CD14-positive monocyte (primary cell): ENCODE measurements at regions not wholly inside any gene's neighbourhood (a gene's known extent, or its start where the extent isn't known, plus 50 kb on each side); places are given as distances from the start of the nearest gene placed in this dataset.
"Not testable (repeated sequence)": the region's sequence is repeated elsewhere in the genome, so short reads cannot be mapped to it uniquely, and the experiment has no call there.

ENCODE experiments used
- DNase-seq, 3 donors: peaks; one replicate each; pipeline ENCODE4 v3.0.0-alpha.2; 2011 to 2022
- H2AFZ ChIP-seq: 2 replicates; pipeline ENCODE4 v1.6.0; 2012; ENCODE audit warnings: mild to moderate bottlenecking, low read depth, low read length, inconsistent platforms; ENCODE audit not compliant: insufficient read depth, poor library complexity, severe bottlenecking
- H3K27ac ChIP-seq, 2 donors: 1 replicate in 1 of 2; 2 replicates in 1 of 2; pipeline ENCODE4 v1.5.1; 2012 to 2013; ENCODE audit warnings: low read length in 2 of 2, control low read depth in 1 of 2, inconsistent platforms in 1 of 2, low read depth in 1 of 2, mild to moderate bottlenecking in 1 of 2
- H3K27me3 ChIP-seq, 2 donors: one replicate each; pipeline versions ENCODE4 v1.6.0 to v1.6.1; 2011 to 2013; ENCODE audit warnings: low read length in 2 of 2; ENCODE audit not compliant: control insufficient read depth in 2 of 2, insufficient read depth in 2 of 2
- H3K36me3 ChIP-seq, 2 donors: replicated peaks in 1 of 2; 1 replicate in 1 of 2; 2 replicates in 1 of 2; pipeline versions ENCODE4 v1.5.1 to v1.6.1; 2012 to 2013; ENCODE audit warnings: low read length in 2 of 2, control low read depth in 1 of 2, inconsistent platforms in 1 of 2, mild to moderate bottlenecking in 1 of 2; ENCODE audit not compliant: insufficient read depth in 2 of 2, control insufficient read depth in 1 of 2
- H3K4me1 ChIP-seq, 2 donors: 1 replicate in 1 of 2; 2 replicates in 1 of 2; pipeline versions ENCODE4 v1.5.1 to v1.6.1; 2012 to 2013; ENCODE audit warnings: low read length in 2 of 2, control low read depth in 1 of 2, inconsistent platforms in 1 of 2, mild to moderate bottlenecking in 1 of 2, moderate library complexity in 1 of 2; ENCODE audit not compliant: insufficient read depth in 2 of 2, control insufficient read depth in 1 of 2
- H3K4me2 ChIP-seq: replicated peaks from 2 replicates; pipeline ENCODE3; 2012; ENCODE audit warnings: low read length, moderate library complexity, mild to moderate bottlenecking; ENCODE audit not compliant: poor library complexity, severe bottlenecking; ENCODE audit errors: extremely low read depth
- H3K4me3 ChIP-seq, 3 experiments: fragments of 200-600 bp in 1 of 3; sonication (generic) in 1 of 3; replicated peaks in 1 of 3; 1 replicate in 2 of 3; 2 replicates in 1 of 3; pipeline ENCODE4 v1.5.1; 2011 to 2013; ENCODE audit warnings: low read length in 3 of 3, mild to moderate bottlenecking in 3 of 3, control low read depth in 2 of 3, low read depth in 2 of 3, inconsistent platforms in 1 of 3, moderate library complexity in 1 of 3
- H3K79me2 ChIP-seq: 2 replicates; pipeline ENCODE4 v1.6.0; 2012; ENCODE audit warnings: mild to moderate bottlenecking, control low read depth, inconsistent platforms, low read length, moderate library complexity; ENCODE audit not compliant: insufficient read depth
- H3K9ac ChIP-seq: 2 replicates; pipeline ENCODE4 v1.6.0; 2017; ENCODE audit warnings: low read length, mild to moderate bottlenecking; ENCODE audit not compliant: insufficient read depth, poor library complexity, severe bottlenecking
- H3K9me3 ChIP-seq, 2 donors: replicated peaks in 1 of 2; 1 replicate in 1 of 2; 2 replicates in 1 of 2; pipeline versions ENCODE4 v1.5.1 to v1.6.1; 2012 to 2013; ENCODE audit warnings: low read length in 2 of 2, control low read depth in 1 of 2; ENCODE audit not compliant: control insufficient read depth in 1 of 2, insufficient read depth in 1 of 2
- H4K20me1 ChIP-seq: 2 replicates; pipeline ENCODE4 v1.6.0; 2012; ENCODE audit warnings: mild to moderate bottlenecking, low read length, control low read depth, moderate library complexity; ENCODE audit not compliant: insufficient read depth
- H3K27ac Mint-ChIP-seq, 7 donors: one replicate each; pipeline ENCODE4 v1.8.0; 2020; ENCODE audit warnings: mild to moderate bottlenecking in 7 of 7, mixed read lengths in 7 of 7, moderate library complexity in 6 of 7, inconsistent platforms in 2 of 7
- H3K27me3 Mint-ChIP-seq, 3 donors: one replicate each; pipeline ENCODE4 v1.8.0; 2021 to 2022; ENCODE audit warnings: low read depth in 3 of 3, mild to moderate bottlenecking in 3 of 3, mixed read lengths in 3 of 3, moderate library complexity in 3 of 3, inconsistent platforms in 1 of 3
- H3K36me3 Mint-ChIP-seq, 2 donors: one replicate each; pipeline ENCODE4 v1.8.0; 2020; ENCODE audit warnings: mixed read lengths in 2 of 2, inconsistent platforms in 1 of 2, mild to moderate bottlenecking in 1 of 2
- H3K4me1 Mint-ChIP-seq: one replicate; pipeline ENCODE4 v1.8.0; 2020; ENCODE audit warnings: mild to moderate bottlenecking, mixed read lengths
- H3K4me3 Mint-ChIP-seq, 2 donors: one replicate each; pipeline ENCODE4 v1.8.0; 2020; ENCODE audit warnings: mild to moderate bottlenecking in 2 of 2, mixed read lengths in 2 of 2, moderate library complexity in 1 of 2
- H3K9me3 Mint-ChIP-seq, 7 donors: one replicate each; pipeline ENCODE4 v1.8.0; 2020 to 2022; ENCODE audit warnings: mixed read lengths in 7 of 7, mild to moderate bottlenecking in 6 of 7, moderate library complexity in 6 of 7, inconsistent platforms in 2 of 7
- WGBS: methylation state at CpG from one replicate; pipeline ENCODE4 v1.1.5; 2013; ENCODE audit warnings: missing lambda C conversion rate; ENCODE audit not compliant: insufficient coverage; 5-methylcytosine and 5-hydroxymethylcytosine counted together
- intact Hi-C, 2 donors: fragments of 100-400 bp; cut with micrococcal nuclease; formaldehyde crosslinking; loops; one replicate each; pipeline versions ENCODE4 v1.15.0 to v1.15.1; 2023
- TF ChIP-seq, protein P1 (sequence below): fragments of 200-600 bp; IDR thresholded peaks from one replicate; pipeline ENCODE4 v1.8.0; 2022; ENCODE audit warnings: antibody characterized with exemption, mild to moderate bottlenecking

DNA sequence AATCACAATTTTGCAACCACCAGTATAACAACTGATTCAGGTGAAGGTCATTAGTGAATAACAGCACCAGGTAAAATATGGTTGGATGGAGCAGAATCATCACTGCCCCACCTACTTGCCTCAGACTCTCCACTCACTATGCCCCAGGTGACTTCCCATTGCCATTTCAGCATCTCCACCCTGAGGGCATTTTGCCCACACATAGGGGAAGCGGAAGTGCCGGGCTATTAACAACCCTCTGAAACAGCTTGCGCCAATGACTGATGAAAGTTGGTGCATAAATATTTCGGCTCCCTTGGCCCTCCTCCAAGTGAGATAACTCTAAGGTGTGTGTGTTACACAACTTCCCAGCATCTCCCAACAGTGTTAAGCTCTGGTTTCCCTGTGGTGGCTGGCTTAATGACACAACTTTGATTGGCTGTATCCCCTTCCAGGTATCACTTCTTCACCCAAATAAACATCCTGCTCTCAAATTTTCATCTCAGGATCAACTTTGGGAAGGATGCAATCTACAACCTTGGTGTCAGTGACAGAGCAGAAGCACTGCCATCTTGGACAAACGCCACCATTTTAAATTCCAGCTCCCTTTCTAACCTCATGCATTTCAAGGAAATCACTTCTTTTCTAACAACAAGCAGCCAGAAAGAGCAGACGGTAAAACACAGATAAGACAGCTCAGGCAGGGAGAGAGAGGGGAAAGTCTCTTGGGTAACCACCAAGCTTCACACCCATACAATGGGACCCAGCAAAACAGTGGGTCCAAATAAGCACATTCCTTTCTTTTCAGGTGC, 73.6 kb upstream of the PPP2R5C start:
- H3K4me3 Mint-ChIP-seq = no peak overlapping the region

DNA sequence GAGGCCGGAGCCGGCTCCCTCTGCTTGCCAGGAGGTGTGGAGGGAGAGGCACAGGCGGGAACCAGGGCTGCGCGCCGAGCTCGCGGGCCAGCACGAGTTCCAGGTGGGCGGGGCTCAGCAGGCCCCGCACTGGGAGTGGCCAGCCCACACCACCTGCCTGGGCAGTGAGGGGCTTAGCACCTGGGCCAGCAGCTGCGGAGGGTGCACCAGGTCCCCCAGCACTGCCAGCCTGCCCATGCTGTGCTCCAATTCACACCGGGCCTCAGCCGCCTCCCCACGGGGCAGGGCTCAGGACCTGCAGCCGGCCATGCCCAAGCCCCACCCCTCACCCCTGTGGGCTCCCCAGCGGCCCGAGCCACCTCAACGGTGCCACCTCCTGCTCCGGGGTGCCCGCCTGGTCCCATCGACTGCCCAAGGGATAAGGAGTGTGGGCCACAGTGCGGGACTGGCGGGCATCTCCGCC, 72.4 kb upstream of the PPP2R5C start:
- Histone ChIP-seq H3K27me3 (peaks cover 2% of the 10 kb centered on the region in 2 donors), H3K4me2 (no peak overlapping the region), H3K4me1 (no peaks in the 10 kb centered on the region), H4K20me1 (no peaks in the 10 kb centered on the region), H3K9ac (no peak overlapping the region), H3K36me3 (no peaks in the 10 kb centered on the region), H3K9me3 (peaks cover 0 to 9% of the 10 kb centered on the region in 2 donors), H3K27ac (no peak overlapping the region), H3K79me2 (no peaks in the 10 kb centered on the region), H2AFZ (no peak overlapping the region), H3K4me3 (no peak overlapping the region)
- H3K27me3 Mint-ChIP-seq = peaks cover 13 to 29% (median 13%) of the 10 kb centered on the region in 3 donors
- H3K4me1 Mint-ChIP-seq = no peaks in the 10 kb centered on the region
- H3K4me3 Mint-ChIP-seq = no peak overlapping the region
- no peaks in the 10 kb centered on the region for H3K36me3 Mint-ChIP-seq
- no peak for DNase-seq
- TF ChIP-seq, protein P1, sequence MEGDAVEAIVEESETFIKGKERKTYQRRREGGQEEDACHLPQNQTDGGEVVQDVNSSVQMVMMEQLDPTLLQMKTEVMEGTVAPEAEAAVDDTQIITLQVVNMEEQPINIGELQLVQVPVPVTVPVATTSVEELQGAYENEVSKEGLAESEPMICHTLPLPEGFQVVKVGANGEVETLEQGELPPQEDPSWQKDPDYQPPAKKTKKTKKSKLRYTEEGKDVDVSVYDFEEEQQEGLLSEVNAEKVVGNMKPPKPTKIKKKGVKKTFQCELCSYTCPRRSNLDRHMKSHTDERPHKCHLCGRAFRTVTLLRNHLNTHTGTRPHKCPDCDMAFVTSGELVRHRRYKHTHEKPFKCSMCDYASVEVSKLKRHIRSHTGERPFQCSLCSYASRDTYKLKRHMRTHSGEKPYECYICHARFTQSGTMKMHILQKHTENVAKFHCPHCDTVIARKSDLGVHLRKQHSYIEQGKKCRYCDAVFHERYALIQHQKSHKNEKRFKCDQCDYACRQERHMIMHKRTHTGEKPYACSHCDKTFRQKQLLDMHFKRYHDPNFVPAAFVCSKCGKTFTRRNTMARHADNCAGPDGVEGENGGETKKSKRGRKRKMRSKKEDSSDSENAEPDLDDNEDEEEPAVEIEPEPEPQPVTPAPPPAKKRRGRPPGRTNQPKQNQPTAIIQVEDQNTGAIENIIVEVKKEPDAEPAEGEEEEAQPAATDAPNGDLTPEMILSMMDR = no peak
- H3K27ac Mint-ChIP-seq = no peak overlapping the region
- 96% methylated on average over 23 of the region's 25 CpGs for WGBS
- peaks cover 0 to 12% (median 3%) of the 10 kb centered on the region in 7 donors for H3K9me3 Mint-ChIP-seq
- intact Hi-C loops = no loop called here

More for the DNA sequence above, 73.6 kb upstream of the PPP2R5C start:
- H4K20me1 ChIP-seq = no peaks in the 10 kb centered on the region
- no peak overlapping the region for H3K27ac ChIP-seq
- intact Hi-C loops = no loop called here
- Mint-ChIP-seq H3K36me3 (no peaks in the 10 kb centered on the region), H3K9me3 (peaks cover 0 to 12% (median 3%) of the 10 kb centered on the region in 7 donors), H3K27me3 (peaks cover 12 to 29% (median 13%) of the 10 kb centered on the region in 3 donors), H3K4me1 (no peaks in the 10 kb centered on the region), H3K27ac (no peak overlapping the region)
- no peak for DNase-seq
- peaks cover 2% of the 10 kb centered on the region in 2 donors for H3K27me3 ChIP-seq
- no peaks in the 10 kb centered on the region for H3K4me1 ChIP-seq
- H3K9ac ChIP-seq = no peak overlapping the region
- H3K9me3 ChIP-seq = peaks cover 0 to 9% of the 10 kb centered on the region in 2 donors
- no peaks in the 10 kb centered on the region for H3K36me3 ChIP-seq
- H3K4me3 ChIP-seq = no peak overlapping the region
- H3K4me2 ChIP-seq = no peak overlapping the region
- H3K79me2 ChIP-seq = no peaks in the 10 kb centered on the region
- WGBS = 92% methylated on average over 2 of the region's 6 CpGs
- no peak overlapping the region for H2AFZ ChIP-seq
- TF ChIP-seq, protein P1 = no peak

DNA sequence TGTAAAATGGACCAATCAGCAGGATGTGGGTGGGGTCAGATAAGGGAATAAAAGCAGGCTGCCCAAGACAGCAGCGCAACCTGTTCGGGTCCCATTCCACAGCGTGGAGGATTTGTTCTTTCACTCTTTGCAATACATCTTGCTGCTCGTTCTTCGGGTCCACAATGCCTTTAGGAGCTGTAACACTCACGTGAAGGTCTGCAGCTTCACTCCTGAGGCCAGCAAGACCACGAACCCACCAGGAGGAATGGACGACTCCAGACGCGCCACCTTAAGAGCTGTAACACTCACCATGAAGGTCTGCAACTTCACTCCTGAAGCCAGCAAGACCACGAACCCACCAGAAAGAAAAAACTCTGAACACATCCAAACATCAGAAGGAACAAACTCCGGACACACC, 71.5 kb upstream of the PPP2R5C start:
- H3K4me1 Mint-ChIP-seq, H3K4me3 ChIP-seq, H3K79me2 ChIP-seq, H4K20me1 ChIP-seq, H3K27ac Mint-ChIP-seq, H3K4me1 ChIP-seq, H3K27ac ChIP-seq, H3K9me3 ChIP-seq, H3K9me3 Mint-ChIP-seq, H3K4me3 Mint-ChIP-seq, H2AFZ ChIP-seq, DNase-seq, H3K27me3 ChIP-seq, intact Hi-C loops, H3K9ac ChIP-seq, H3K4me2 ChIP-seq, H3K36me3 Mint-ChIP-seq, H3K36me3 ChIP-seq: not testable (repeated sequence)
- WGBS = 96% methylated on average over 10 of the region's 12 CpGs
- peaks cover 11 to 25% (median 13%) of the 10 kb centered on the region in 3 donors for H3K27me3 Mint-ChIP-seq
